ENCODE measurements at regions not wholly inside any gene's neighbourhood (a gene's known extent, or its start where the extent isn't known, plus 50 kb on each side); places are given as distances from the start of the nearest gene placed in this dataset.

- no peak for ATAC-seq
- TF ChIP-seq ARNTL (CRISPR knock-in tag; IDR thresholded peaks at IDR 0.05; ENCODE audit: borderline replicate concordance, low read depth) (no peak), TSHZ2 (CRISPR knock-in tag; IDR thresholded peaks at IDR 0.05) (no peak), ZNF70 (CRISPR knock-in tag; IDR thresholded peaks at IDR 0.05) (no peak), ZFP30 (CRISPR knock-in tag; IDR thresholded peaks at IDR 0.05) (no peak), GLIS3 (CRISPR knock-in tag; IDR thresholded peaks at IDR 0.05) (no peak), CSDC2 (CRISPR knock-in tag; IDR thresholded peaks at IDR 0.05) (no peak), CSRNP3 (CRISPR knock-in tag; IDR thresholded peaks at IDR 0.05) (no peak), PPARA (CRISPR knock-in tag; IDR thresholded peaks at IDR 0.05; ENCODE audit: borderline replicate concordance) (no peak)
Measured at GRCh38 chr7:3207387-3207902, 93.6 kb upstream of the SDK1 start.

- no peak for TF ChIP-seq OSR1 (CRISPR knock-in tag; IDR thresholded peaks at IDR 0.05)
- no peak for TF ChIP-seq ISL1 (CRISPR knock-in tag; IDR thresholded peaks at IDR 0.05)
- no peak for TF ChIP-seq ZFP30 (CRISPR knock-in tag; IDR thresholded peaks at IDR 0.05)
- no peak for TF ChIP-seq ZC3H10 (CRISPR knock-in tag; IDR thresholded peaks at IDR 0.05)
- TF ChIP-seq TCF4 (CRISPR knock-in tag; IDR thresholded peaks at IDR 0.05; ENCODE audit: borderline replicate concordance): no peak
- TF ChIP-seq PPARA (CRISPR knock-in tag; IDR thresholded peaks at IDR 0.05; ENCODE audit: borderline replicate concordance): no peak
- TF ChIP-seq CSDC2 (CRISPR knock-in tag; IDR thresholded peaks at IDR 0.05): no peak
- no peak for ATAC-seq
Measured at GRCh38 chr7:3210531-3210930, 90.5 kb upstream of the SDK1 start.

GRCh38 chr7:3214090-3214413 is 87.0 kb upstream of the SDK1 start:
- TF ChIP-seq ZNF8 (CRISPR knock-in tag; IDR thresholded peaks at IDR 0.05) (no peak), CSDC2 (CRISPR knock-in tag; IDR thresholded peaks at IDR 0.05) (no peak), SNAI2 (CRISPR knock-in tag; IDR thresholded peaks at IDR 0.05) (no peak), ESRRG (CRISPR knock-in tag; IDR thresholded peaks at IDR 0.05) (no peak), BACH2 (CRISPR knock-in tag; IDR thresholded peaks at IDR 0.05; ENCODE audit: borderline replicate concordance) (no peak), ISL1 (CRISPR knock-in tag; IDR thresholded peaks at IDR 0.05) (no peak), PPARA (CRISPR knock-in tag; IDR thresholded peaks at IDR 0.05; ENCODE audit: borderline replicate concordance) (no peak), TSHZ2 (CRISPR knock-in tag; IDR thresholded peaks at IDR 0.05) (no peak), ZFP30 (CRISPR knock-in tag; IDR thresholded peaks at IDR 0.05) (no peak), PATZ1 (CRISPR knock-in tag; IDR thresholded peaks at IDR 0.05; ENCODE audit: borderline replicate concordance) (no peak), OSR1 (CRISPR knock-in tag; IDR thresholded peaks at IDR 0.05) (no peak), CSRNP3 (CRISPR knock-in tag; IDR thresholded peaks at IDR 0.05) (no peak), RARB (CRISPR knock-in tag; IDR thresholded peaks at IDR 0.05) (no peak), ZFP3 (CRISPR knock-in tag; IDR thresholded peaks at IDR 0.05) (no peak), TOX (CRISPR knock-in tag; IDR thresholded peaks at IDR 0.05; ENCODE audit: borderline replicate concordance) (no peak), GLIS3 (CRISPR knock-in tag; IDR thresholded peaks at IDR 0.05) (no peak), CREB5 (CRISPR knock-in tag; IDR thresholded peaks at IDR 0.05; ENCODE audit: low read depth) (no peak), ZNF70 (CRISPR knock-in tag; IDR thresholded peaks at IDR 0.05) (no peak), ARNTL (CRISPR knock-in tag; IDR thresholded peaks at IDR 0.05; ENCODE audit: borderline replicate concordance, low read depth) (no peak), POU6F1 (CRISPR knock-in tag; IDR thresholded peaks at IDR 0.05; ENCODE audit: borderline replicate concordance, low read depth) (no peak)

More at GRCh38 chr7:3214090-3214413, 87.0 kb upstream of the SDK1 start:
- no peak for ATAC-seq

Data from SK-N-SH treated with all-trans-retinoic acid at 6 μM for 48 hours (cell line).